Fibroblast of villous mesenchyme (primary cell): ENCODE measurements at regions not wholly inside any gene's neighbourhood (a gene's known extent, or its start where the extent isn't known, plus 50 kb on each side); places are given as distances from the start of the nearest gene placed in this dataset.

Experiments used
- DNase-seq: peaks from one replicate; pipeline ENCODE4 v3.0.0-alpha.2; 2010; ENCODE audit warnings: low read depth
- H3K4me3 ChIP-seq: 2 replicates; pipeline ENCODE4 v1.5.1; 2011; ENCODE audit warnings: low read depth, mild to moderate bottlenecking, low read length
- TF ChIP-seq, protein P1 (sequence below): IDR thresholded peaks from 2 replicates; pipeline ENCODE4 v1.5.1; 2012; ENCODE audit warnings: low read depth, mild to moderate bottlenecking, low read length; ENCODE audit not compliant: insufficient read depth

DNA sequence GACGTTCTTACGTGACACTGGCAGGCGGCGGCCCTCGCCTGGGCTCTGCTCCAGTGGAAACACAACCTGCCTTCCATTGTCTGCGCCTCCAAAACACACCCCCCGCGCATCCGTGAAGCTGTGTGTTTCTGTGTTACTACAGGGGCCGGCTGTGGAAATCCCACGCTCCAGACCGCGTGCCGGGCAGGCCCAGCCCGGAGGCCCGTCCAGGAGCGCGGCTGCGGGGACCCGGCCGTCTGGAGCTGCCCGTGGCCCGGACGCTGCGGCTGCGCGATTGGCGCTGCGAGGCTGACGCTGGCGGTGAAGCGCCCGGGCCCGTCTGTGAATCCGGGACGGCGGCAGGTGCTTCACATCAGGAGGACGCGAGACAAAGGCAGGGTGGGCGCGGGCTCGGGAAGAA, 670.3 kb upstream of the SALL3 start:
- TF ChIP-seq, protein P1, sequence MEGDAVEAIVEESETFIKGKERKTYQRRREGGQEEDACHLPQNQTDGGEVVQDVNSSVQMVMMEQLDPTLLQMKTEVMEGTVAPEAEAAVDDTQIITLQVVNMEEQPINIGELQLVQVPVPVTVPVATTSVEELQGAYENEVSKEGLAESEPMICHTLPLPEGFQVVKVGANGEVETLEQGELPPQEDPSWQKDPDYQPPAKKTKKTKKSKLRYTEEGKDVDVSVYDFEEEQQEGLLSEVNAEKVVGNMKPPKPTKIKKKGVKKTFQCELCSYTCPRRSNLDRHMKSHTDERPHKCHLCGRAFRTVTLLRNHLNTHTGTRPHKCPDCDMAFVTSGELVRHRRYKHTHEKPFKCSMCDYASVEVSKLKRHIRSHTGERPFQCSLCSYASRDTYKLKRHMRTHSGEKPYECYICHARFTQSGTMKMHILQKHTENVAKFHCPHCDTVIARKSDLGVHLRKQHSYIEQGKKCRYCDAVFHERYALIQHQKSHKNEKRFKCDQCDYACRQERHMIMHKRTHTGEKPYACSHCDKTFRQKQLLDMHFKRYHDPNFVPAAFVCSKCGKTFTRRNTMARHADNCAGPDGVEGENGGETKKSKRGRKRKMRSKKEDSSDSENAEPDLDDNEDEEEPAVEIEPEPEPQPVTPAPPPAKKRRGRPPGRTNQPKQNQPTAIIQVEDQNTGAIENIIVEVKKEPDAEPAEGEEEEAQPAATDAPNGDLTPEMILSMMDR = no peak
- DNase-seq = no peak

DNA sequence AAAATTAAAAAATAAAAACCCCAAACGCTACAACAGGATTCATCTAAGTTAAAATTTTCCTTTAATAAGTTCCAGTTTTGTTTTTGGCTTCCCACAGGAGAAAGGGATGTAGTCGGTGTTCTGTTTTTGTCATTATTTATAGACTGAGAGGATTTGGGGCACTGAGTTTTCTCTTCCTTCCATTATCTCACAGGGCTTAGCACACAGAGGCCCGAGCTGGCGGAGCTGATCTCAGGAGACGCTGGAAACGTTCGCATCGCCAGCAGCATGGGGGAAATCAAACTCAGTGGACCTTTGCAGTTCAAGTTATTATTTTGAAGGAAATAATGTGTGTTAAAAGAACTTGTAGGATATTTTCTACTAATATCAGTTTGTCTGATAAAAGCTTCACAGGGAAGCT, 669.7 kb upstream of the SALL3 start:
- H3K4me3 ChIP-seq = no peak overlapping the region
- TF ChIP-seq, protein P1 = no peak
- DNase-seq = no peak

More for the DNA sequence above, 670.3 kb upstream of the SALL3 start:
- no peak overlapping the region for H3K4me3 ChIP-seq

- TF ChIP-seq, protein P1 = no peak
- H3K4me3 ChIP-seq = no peak overlapping the region
- no peak for DNase-seq
Observed at GRCh38 chr18:78319264-78319663, 660.4 kb upstream of the SALL3 start.

DNA sequence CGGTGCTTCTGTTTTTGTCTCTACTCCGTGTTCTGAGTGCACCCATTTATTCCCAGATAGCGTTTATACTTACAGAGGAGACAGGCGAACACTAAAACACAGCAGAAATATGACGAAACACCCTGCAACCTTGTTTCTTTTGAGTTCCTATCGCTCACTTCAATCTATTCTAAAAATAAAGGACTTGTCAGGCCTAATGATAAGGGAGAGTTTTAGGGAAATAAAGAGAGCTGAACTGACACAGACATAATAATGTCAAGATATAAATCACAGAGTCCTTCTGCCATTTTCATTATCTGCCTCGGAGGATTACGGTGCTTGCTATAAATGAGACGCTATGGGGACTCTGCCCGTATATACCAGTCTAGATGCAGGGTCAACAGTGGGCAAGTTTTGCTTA, 659.7 kb upstream of the SALL3 start:
- no peak for DNase-seq
- no peak overlapping the region for H3K4me3 ChIP-seq
- TF ChIP-seq, protein P1 = no peak

- TF ChIP-seq, protein P1 = no peak
- no peak for DNase-seq
- no peak overlapping the region for H3K4me3 ChIP-seq
Observed at GRCh38 chr18:78321402-78321801, 658.2 kb upstream of the SALL3 start.

GRCh38 chr18:78323453-78324197, 656.0 kb upstream of the SALL3 start:
- no peak for DNase-seq
- H3K4me3 ChIP-seq = no peak overlapping the region
- TF ChIP-seq, protein P1 = no peak

DNA sequence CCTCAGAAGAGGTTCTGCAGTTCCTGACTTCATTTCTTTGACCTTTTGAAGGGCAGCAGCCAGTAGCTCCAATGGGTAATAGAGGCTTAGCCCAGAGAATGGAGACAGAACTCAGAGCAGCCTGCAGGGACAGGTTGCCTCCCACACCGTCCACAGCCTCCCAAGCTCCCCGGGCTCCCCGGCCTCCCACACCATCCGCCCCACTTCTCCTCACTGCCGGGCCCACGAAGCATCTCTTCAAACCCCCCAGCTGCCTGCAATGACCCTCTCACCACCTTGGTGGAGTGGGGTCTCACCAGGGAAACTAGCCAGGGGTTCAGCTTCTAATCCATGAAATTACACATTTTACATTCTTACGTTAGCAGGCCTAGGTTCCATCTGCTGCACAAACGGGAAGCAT, 652.0 kb upstream of the SALL3 start:
- no peak for DNase-seq
- TF ChIP-seq, protein P1 = no peak
- no peak overlapping the region for H3K4me3 ChIP-seq
